HepG2 (cell line): ENCODE measurements at regions not wholly inside any gene's neighbourhood (a gene's known extent, or its start where the extent isn't known, plus 50 kb on each side); places are given as distances from the start of the nearest gene placed in this dataset.

ENCODE experiments used
- BHLHE40 ChIP-seq: IDR thresholded peaks from 2 replicates; pipeline ENCODE4 v1.6.1; 2011; ENCODE audit warnings: low read length, improper control_type of control experiment
- CCAR2 ChIP-seq: fragments of 200-400 bp; formaldehyde crosslinking; optimal IDR thresholded peaks from 2 replicates; pipeline ENCODE3; 2018; ENCODE audit warnings: low read depth, mild to moderate bottlenecking, low read length, moderate library complexity
- MTF1 ChIP-seq: sonication (generic); formaldehyde crosslinking; IDR thresholded peaks from 2 replicates; pipeline ENCODE4 v1.5.0; 2020; ENCODE audit warnings: missing genetic modification reagents
- PAX8 ChIP-seq: sonication (generic); formaldehyde crosslinking; IDR thresholded peaks from 2 replicates; pipeline ENCODE4 v1.8.0; 2022; ENCODE audit warnings: mild to moderate bottlenecking, missing genetic modification reagents, borderline replicate concordance
- PTBP1 ChIP-seq: fragments of 200-400 bp; formaldehyde crosslinking; IDR thresholded peaks from 2 replicates; pipeline ENCODE4 v1.6.1; 2018; ENCODE audit warnings: low read length, low read depth; ENCODE audit not compliant: poor library complexity, severe bottlenecking
- SP2 ChIP-seq: sonication (generic); formaldehyde crosslinking; IDR thresholded peaks from 2 replicates; pipeline ENCODE4 v1.5.1; 2020; ENCODE audit warnings: mild to moderate bottlenecking, missing genetic modification reagents
- ZZZ3 ChIP-seq: sonication (generic); formaldehyde crosslinking; IDR thresholded peaks from 2 replicates; pipeline ENCODE4 v1.4.0; 2020; ENCODE audit warnings: missing genetic modification reagents, mild to moderate bottlenecking, borderline replicate concordance
- TF ChIP-seq, protein P1 (sequence below): sonication (generic); formaldehyde crosslinking; IDR thresholded peaks from 2 replicates; pipeline ENCODE4 v1.4.0; 2020; ENCODE audit warnings: missing genetic modification reagents
- TF ChIP-seq, protein P2 (sequence below): IDR thresholded peaks from 2 replicates; pipeline ENCODE4 v1.6.1; 2016; ENCODE audit warnings: low read depth, borderline replicate concordance
- TF ChIP-seq, protein P3 (sequence below): sonication (generic); formaldehyde crosslinking; IDR thresholded peaks from 2 replicates; pipeline ENCODE4 v1.4.0; 2020; ENCODE audit warnings: missing genetic modification reagents, borderline replicate concordance
- TF ChIP-seq, protein P4 (sequence below): sonication (generic); formaldehyde crosslinking; IDR thresholded peaks from 2 replicates; pipeline ENCODE4 v1.8.1; 2023; ENCODE audit warnings: mild to moderate bottlenecking, missing genetic modification reagents

DNA sequence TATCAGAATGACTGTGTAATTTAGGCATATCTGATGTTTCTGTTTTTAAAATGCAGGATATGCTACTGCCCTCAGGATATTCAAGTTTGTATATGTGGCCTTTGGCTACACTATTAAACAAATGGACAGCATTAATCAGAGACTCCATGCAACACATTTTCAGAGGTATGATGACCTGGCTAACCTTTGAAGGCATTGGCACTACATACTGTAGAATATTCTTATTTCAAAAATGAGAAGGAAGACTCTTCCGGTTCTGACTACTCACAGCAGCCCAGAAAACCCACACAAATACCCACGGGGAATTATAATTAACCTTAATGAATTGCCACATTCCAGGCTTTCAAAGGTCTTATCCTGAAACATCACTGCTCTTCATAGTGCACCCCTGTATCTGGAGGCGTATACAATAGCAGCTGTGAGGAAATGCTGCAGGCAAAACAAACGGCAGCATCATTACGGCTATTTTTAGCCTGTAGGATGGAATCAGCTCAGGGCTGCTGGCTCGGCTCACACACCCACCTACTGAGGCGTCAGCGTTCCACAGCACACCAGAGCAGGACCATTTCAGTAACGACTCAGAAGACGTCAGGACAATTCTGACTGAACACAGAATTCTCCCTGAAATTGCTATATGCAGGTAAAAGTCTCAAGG, 648.5 kb downstream of the RPS29 start:
- TF ChIP-seq ZZZ3 (CRISPR knock-in tag), result no peak
- TF ChIP-seq PAX8 (CRISPR knock-in tag), result no peak
- TF ChIP-seq, protein P1, sequence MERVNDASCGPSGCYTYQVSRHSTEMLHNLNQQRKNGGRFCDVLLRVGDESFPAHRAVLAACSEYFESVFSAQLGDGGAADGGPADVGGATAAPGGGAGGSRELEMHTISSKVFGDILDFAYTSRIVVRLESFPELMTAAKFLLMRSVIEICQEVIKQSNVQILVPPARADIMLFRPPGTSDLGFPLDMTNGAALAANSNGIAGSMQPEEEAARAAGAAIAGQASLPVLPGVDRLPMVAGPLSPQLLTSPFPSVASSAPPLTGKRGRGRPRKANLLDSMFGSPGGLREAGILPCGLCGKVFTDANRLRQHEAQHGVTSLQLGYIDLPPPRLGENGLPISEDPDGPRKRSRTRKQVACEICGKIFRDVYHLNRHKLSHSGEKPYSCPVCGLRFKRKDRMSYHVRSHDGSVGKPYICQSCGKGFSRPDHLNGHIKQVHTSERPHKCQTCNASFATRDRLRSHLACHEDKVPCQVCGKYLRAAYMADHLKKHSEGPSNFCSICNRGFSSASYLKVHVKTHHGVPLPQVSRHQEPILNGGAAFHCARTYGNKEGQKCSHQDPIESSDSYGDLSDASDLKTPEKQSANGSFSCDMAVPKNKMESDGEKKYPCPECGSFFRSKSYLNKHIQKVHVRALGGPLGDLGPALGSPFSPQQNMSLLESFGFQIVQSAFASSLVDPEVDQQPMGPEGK (CRISPR knock-in tag), result no peak
- TF ChIP-seq MTF1 (CRISPR knock-in tag), result no peak
- TF ChIP-seq, protein P2, sequence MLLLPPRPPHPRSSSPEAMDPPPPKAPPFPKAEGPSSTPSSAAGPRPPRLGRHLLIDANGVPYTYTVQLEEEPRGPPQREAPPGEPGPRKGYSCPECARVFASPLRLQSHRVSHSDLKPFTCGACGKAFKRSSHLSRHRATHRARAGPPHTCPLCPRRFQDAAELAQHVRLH (CRISPR knock-in tag), result no peak
- no peak for TF ChIP-seq CCAR2
- TF ChIP-seq, protein P3, sequence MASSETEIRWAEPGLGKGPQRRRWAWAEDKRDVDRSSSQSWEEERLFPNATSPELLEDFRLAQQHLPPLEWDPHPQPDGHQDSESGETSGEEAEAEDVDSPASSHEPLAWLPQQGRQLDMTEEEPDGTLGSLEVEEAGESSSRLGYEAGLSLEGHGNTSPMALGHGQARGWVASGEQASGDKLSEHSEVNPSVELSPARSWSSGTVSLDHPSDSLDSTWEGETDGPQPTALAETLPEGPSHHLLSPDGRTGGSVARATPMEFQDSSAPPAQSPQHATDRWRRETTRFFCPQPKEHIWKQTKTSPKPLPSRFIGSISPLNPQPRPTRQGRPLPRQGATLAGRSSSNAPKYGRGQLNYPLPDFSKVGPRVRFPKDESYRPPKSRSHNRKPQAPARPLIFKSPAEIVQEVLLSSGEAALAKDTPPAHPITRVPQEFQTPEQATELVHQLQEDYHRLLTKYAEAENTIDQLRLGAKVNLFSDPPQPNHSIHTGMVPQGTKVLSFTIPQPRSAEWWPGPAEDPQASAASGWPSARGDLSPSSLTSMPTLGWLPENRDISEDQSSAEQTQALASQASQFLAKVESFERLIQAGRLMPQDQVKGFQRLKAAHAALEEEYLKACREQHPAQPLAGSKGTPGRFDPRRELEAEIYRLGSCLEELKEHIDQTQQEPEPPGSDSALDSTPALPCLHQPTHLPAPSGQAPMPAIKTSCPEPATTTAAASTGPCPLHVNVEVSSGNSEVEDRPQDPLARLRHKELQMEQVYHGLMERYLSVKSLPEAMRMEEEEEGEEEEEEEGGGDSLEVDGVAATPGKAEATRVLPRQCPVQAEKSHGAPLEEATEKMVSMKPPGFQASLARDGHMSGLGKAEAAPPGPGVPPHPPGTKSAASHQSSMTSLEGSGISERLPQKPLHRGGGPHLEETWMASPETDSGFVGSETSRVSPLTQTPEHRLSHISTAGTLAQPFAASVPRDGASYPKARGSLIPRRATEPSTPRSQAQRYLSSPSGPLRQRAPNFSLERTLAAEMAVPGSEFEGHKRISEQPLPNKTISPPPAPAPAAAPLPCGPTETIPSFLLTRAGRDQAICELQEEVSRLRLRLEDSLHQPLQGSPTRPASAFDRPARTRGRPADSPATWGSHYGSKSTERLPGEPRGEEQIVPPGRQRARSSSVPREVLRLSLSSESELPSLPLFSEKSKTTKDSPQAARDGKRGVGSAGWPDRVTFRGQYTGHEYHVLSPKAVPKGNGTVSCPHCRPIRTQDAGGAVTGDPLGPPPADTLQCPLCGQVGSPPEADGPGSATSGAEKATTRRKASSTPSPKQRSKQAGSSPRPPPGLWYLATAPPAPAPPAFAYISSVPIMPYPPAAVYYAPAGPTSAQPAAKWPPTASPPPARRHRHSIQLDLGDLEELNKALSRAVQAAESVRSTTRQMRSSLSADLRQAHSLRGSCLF (CRISPR knock-in tag), result no peak
- no peak for TF ChIP-seq PTBP1
- no peak for TF ChIP-seq SP2 (CRISPR knock-in tag)
- TF ChIP-seq, protein P4, sequence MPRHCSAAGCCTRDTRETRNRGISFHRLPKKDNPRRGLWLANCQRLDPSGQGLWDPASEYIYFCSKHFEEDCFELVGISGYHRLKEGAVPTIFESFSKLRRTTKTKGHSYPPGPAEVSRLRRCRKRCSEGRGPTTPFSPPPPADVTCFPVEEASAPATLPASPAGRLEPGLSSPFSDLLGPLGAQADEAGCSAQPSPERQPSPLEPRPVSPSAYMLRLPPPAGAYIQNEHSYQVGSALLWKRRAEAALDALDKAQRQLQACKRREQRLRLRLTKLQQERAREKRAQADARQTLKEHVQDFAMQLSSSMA (CRISPR knock-in tag), result no peak
- TF ChIP-seq BHLHE40, result no peak
